Upper lobe of left lung (tissue), 4 donors: ENCODE measurements at regions not wholly inside any gene's neighbourhood (a gene's known extent, or its start where the extent isn't known, plus 50 kb on each side); places are given as distances from the start of the nearest gene placed in this dataset.

ENCODE experiments used
- EP300 ChIP-seq, 4 donors: sonication (generic); formaldehyde crosslinking; IDR thresholded peaks; one replicate each; pipeline ENCODE4 v1.5.1; 2017; ENCODE audit warnings: antibody characterized with exemption in 4 of 4, control low read depth in 2 of 4
- POLR2A ChIP-seq, 4 donors: fragments of 450-650 bp; IDR thresholded peaks; one replicate each; pipeline ENCODE4 v1.5.1; 2016 to 2017; ENCODE audit warnings: antibody characterized with exemption in 4 of 4, mild to moderate bottlenecking in 2 of 4
- POLR2AphosphoS5 ChIP-seq, 2 donors: sonication (generic); formaldehyde crosslinking; IDR thresholded peaks; one replicate each; pipeline ENCODE4 v1.5.1; 2017; ENCODE audit warnings: antibody characterized with exemption in 2 of 2
- TF ChIP-seq, protein P1 (sequence below), 6 experiments: fragments of 450-650 bp in 4 of 6; fragments of 200-600 bp in 2 of 6; sonication (generic) in 2 of 6; IDR thresholded peaks; one replicate each; pipeline ENCODE4 v1.5.1; 2016 to 2019; ENCODE audit warnings: antibody characterized with exemption in 6 of 6

DNA sequence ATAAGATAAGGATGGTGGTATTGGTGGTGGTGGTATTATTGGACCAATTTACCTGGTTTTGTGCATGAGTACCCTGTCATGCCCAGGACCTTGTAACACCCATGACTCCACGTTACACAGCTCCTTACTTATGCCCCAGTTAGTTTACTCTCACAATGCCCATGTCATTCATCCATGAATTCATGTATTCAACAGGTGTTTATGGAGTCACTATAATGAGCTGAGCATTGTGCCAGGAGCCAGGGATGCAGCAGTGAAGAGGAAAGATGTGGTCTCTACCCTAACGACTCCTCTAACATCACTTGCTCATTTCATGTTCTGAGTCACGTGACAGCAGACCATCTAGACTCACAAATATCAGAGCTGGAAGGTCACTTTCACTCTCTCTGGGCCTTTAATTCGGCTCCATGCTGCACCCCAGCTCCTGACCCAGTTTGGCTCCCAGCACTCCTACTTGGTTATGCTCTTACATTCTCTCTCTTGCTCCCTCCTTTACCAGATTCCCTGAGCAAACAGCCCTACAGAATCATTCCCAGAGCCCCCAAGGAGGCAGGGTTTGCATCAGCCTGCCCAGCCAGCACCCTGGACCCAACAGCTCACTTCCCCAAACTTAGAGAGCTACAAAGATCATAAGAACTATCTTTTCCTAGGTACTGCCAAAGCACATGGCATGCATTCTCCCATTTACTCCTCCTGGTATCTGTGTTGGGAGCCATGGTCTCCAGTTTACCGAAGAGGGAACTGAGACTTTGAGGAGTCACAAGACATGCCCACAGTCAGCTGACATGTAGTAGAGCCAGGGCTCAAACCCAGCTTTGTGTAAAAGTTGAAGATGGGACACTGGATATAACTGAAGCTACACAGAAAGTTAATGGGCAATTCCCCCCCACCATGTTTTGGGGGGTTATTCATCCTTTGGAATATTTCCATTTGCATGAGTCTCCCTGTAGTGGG, 449.9 kb downstream of the LRATD1 start:
- no peak for TF ChIP-seq EP300 (IDR thresholded peaks at IDR 0.05)
- TF ChIP-seq, protein P1, sequence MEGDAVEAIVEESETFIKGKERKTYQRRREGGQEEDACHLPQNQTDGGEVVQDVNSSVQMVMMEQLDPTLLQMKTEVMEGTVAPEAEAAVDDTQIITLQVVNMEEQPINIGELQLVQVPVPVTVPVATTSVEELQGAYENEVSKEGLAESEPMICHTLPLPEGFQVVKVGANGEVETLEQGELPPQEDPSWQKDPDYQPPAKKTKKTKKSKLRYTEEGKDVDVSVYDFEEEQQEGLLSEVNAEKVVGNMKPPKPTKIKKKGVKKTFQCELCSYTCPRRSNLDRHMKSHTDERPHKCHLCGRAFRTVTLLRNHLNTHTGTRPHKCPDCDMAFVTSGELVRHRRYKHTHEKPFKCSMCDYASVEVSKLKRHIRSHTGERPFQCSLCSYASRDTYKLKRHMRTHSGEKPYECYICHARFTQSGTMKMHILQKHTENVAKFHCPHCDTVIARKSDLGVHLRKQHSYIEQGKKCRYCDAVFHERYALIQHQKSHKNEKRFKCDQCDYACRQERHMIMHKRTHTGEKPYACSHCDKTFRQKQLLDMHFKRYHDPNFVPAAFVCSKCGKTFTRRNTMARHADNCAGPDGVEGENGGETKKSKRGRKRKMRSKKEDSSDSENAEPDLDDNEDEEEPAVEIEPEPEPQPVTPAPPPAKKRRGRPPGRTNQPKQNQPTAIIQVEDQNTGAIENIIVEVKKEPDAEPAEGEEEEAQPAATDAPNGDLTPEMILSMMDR (IDR thresholded peaks at IDR 0.05) = no peak
- no peak for TF ChIP-seq POLR2A (IDR thresholded peaks at IDR 0.05)
- TF ChIP-seq POLR2AphosphoS5 (IDR thresholded peaks at IDR 0.05) = no peak
